ENCODE measurements at regions not wholly inside any gene's neighbourhood (a gene's known extent, or its start where the extent isn't known, plus 50 kb on each side); places are given as distances from the start of the nearest gene placed in this dataset.

GRCh38 chr3:139099968-139100817 is 55.5 kb upstream of the PRR23C start:
- TF ChIP-seq CTCF (conservative IDR thresholded peaks at IDR 0.05; ENCODE audit: low read depth, low read length) (no peak), EZH2 (IDR thresholded peaks at IDR 0.05; ENCODE audit: borderline replicate concordance, low read depth, low read length, poor library complexity, severe bottlenecking) (no peak)

Data from A673 (cell line).